ENCODE measurements at regions not wholly inside any gene's neighbourhood (a gene's known extent, or its start where the extent isn't known, plus 50 kb on each side); places are given as distances from the start of the nearest gene placed in this dataset.

DNA sequence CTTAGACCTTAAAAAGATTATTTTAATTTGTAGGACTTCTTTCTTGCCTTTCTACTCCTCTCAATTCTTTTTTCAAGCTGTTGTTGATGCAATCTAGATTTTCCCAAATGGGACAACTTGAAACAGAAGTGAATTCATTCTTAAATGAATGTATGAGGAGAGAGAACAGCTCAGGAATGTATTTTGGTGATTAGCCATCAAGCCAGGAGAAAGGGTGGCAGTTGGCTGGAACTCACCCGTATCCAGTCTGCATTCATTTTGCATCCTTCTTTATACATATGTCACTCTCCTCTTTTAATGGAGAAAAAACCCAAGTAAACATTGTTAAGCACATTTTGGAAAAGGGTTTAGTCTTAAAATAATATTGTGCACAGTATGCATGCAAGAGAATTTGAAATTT, 251.3 kb downstream of the REEP3 start:
- H3K9me3 Mint-ChIP-seq (ENCODE audit: unreplicated experiment), result no peaks in the 10 kb centered on the region
- H3K4me1 Mint-ChIP-seq (ENCODE audit: insufficient read depth, unreplicated experiment), result peaks cover 4% of the 10 kb centered on the region
- intact Hi-C loops (cut with micrococcal nuclease), result no loop called here
- H3K27ac Mint-ChIP-seq (ENCODE audit: low read depth, unreplicated experiment), result no peak overlapping the region
- ChIA-PET CTCF (interaction anchor here (1.8 kb wide), 1 partner anchor 52 kb away, joined by 9 read pairs; no protein-coding TSS in a partner anchor), POLR2A (no interaction called here)
- no TSS peak for BruUV-seq (replicated peaks)
- TF ChIP-seq, protein P1, sequence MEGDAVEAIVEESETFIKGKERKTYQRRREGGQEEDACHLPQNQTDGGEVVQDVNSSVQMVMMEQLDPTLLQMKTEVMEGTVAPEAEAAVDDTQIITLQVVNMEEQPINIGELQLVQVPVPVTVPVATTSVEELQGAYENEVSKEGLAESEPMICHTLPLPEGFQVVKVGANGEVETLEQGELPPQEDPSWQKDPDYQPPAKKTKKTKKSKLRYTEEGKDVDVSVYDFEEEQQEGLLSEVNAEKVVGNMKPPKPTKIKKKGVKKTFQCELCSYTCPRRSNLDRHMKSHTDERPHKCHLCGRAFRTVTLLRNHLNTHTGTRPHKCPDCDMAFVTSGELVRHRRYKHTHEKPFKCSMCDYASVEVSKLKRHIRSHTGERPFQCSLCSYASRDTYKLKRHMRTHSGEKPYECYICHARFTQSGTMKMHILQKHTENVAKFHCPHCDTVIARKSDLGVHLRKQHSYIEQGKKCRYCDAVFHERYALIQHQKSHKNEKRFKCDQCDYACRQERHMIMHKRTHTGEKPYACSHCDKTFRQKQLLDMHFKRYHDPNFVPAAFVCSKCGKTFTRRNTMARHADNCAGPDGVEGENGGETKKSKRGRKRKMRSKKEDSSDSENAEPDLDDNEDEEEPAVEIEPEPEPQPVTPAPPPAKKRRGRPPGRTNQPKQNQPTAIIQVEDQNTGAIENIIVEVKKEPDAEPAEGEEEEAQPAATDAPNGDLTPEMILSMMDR (IDR thresholded peaks at IDR 0.05; ENCODE audit: unreplicated experiment), result no peak
- peaks cover 30% of the 10 kb centered on the region for H3K27me3 Mint-ChIP-seq (ENCODE audit: insufficient read depth, unreplicated experiment)
- no peak overlapping the region for H3K4me3 Mint-ChIP-seq (ENCODE audit: unreplicated experiment)
- no peak for DNase-seq (ENCODE audit: unreplicated experiment)
- no peaks in the 10 kb centered on the region for H3K36me3 Mint-ChIP-seq (ENCODE audit: insufficient read depth, unreplicated experiment)

DNA sequence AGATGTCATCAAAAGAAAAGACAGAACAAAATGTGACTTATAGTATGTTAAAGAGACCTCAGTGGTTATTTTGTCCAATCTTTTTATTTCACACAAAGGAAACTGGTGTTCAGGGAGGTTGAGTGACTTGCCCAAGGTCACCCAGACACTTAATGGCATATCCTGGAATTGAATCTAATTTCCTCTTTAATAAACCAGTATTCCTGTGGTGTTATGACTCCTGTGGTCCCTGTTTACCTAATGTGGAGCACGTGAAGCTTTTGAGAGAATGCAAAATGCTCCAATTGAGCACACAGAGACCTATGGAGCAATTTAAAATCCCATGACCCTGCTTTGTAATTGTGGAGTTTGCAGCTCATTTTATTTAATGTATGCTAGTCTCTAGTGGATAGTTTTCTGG, 251.9 kb downstream of the REEP3 start:
- BruUV-seq (replicated peaks), result no TSS peak
- DNase-seq (ENCODE audit: unreplicated experiment), result no peak
- TF ChIP-seq, protein P1 (IDR thresholded peaks at IDR 0.05; ENCODE audit: unreplicated experiment), result no peak
- no peak overlapping the region for H3K27ac Mint-ChIP-seq (ENCODE audit: low read depth, unreplicated experiment)
- ChIA-PET POLR2A (interaction anchor here (0.6 kb wide), 1 partner anchor 26 kb away, joined by 3 read pairs; no protein-coding TSS in a partner anchor), CTCF (interaction anchor here (0.6 to 1.0 kb wide), 2 partner anchors 53 to 140 kb away, joined by 3 to 4 read pairs; no protein-coding TSS in a partner anchor)
- no peaks in the 10 kb centered on the region for H3K4me1 Mint-ChIP-seq (ENCODE audit: insufficient read depth, unreplicated experiment)
- H3K9me3 Mint-ChIP-seq (ENCODE audit: unreplicated experiment), result no peaks in the 10 kb centered on the region
- no peaks in the 10 kb centered on the region for H3K36me3 Mint-ChIP-seq (ENCODE audit: insufficient read depth, unreplicated experiment)
- H3K4me3 Mint-ChIP-seq (ENCODE audit: unreplicated experiment), result no peak overlapping the region
- peaks cover 30% of the 10 kb centered on the region for H3K27me3 Mint-ChIP-seq (ENCODE audit: insufficient read depth, unreplicated experiment)
- intact Hi-C loops (cut with micrococcal nuclease), result no loop called here

DNA sequence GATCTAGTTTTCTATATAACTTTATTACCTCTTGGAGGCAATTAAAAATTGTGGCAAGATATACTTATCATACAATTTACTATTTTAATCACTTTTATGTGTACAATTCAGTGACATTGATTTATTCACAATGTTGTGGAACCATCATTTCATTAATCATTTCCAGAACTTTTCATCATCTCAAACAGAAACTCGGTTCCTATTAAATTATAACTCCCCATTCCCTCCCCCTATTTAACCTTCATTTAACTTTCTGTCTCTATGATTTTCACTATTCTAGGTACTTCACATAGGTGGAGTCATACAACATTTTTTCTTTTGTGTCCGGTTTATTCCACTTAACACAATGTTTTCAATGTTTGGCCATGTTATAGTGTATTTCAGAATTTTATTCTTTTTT, 252.8 kb downstream of the REEP3 start:
- TF ChIP-seq, protein P1 (IDR thresholded peaks at IDR 0.05; ENCODE audit: unreplicated experiment), result no peak
- BruUV-seq (replicated peaks), result no TSS peak
- Mint-ChIP-seq H3K36me3 (ENCODE audit: insufficient read depth, unreplicated experiment) (no peaks in the 10 kb centered on the region), H3K27me3 (ENCODE audit: insufficient read depth, unreplicated experiment) (peaks cover 30% of the 10 kb centered on the region), H3K4me3 (ENCODE audit: unreplicated experiment) (no peak overlapping the region), H3K27ac (ENCODE audit: low read depth, unreplicated experiment) (no peak overlapping the region), H3K4me1 (ENCODE audit: insufficient read depth, unreplicated experiment) (no peaks in the 10 kb centered on the region), H3K9me3 (ENCODE audit: unreplicated experiment) (no peaks in the 10 kb centered on the region)
- no peak for DNase-seq (ENCODE audit: unreplicated experiment)
- ChIA-PET CTCF (interaction anchor here (0.6 kb wide), 2 partner anchors 79 to 141 kb away, joined by 3 read pairs; no protein-coding TSS in a partner anchor), POLR2A (no interaction called here)
- intact Hi-C loops (cut with micrococcal nuclease), result no loop called here

DNA sequence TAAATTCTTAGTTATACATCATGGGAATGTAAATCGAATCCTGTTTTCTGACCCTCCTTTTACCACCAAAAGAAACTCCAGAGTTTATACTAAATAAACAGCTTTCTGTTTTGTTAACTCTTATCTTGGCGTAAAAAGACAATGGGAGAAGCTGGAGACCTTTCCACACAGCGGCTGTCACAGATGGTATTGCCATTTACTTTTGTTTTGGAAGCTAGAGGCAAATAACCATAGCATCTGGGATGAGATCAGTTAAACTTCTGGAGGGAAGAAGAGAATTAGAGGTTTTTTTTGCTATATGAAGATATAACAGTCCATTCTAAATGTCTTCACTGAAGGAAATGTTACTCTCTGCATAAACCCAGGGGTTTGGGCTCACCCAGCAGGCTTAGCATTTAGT, 258.9 kb downstream of the REEP3 start:
- no peak for DNase-seq (ENCODE audit: unreplicated experiment)
- intact Hi-C loops (cut with micrococcal nuclease), result no loop called here
- TF ChIP-seq, protein P1 (IDR thresholded peaks at IDR 0.05; ENCODE audit: unreplicated experiment), result no peak
- H3K27ac Mint-ChIP-seq (ENCODE audit: low read depth, unreplicated experiment), result no peak overlapping the region
- BruUV-seq (replicated peaks), result no TSS peak
- H3K4me3 Mint-ChIP-seq (ENCODE audit: unreplicated experiment), result no peak overlapping the region
- H3K27me3 Mint-ChIP-seq (ENCODE audit: insufficient read depth, unreplicated experiment), result peaks cover 36% of the 10 kb centered on the region
- H3K9me3 Mint-ChIP-seq (ENCODE audit: unreplicated experiment), result no peaks in the 10 kb centered on the region
- H3K36me3 Mint-ChIP-seq (ENCODE audit: insufficient read depth, unreplicated experiment), result no peaks in the 10 kb centered on the region
- ChIA-PET CTCF (no interaction called here), POLR2A (interaction anchor here (0.7 kb wide), 1 partner anchor 951 kb away, joined by 3 read pairs; no protein-coding TSS in a partner anchor)
- no peaks in the 10 kb centered on the region for H3K4me1 Mint-ChIP-seq (ENCODE audit: insufficient read depth, unreplicated experiment)

All from MCF 10A (cell line).